ACC112 (cell line): ENCODE measurements at regions not wholly inside any gene's neighbourhood (a gene's known extent, or its start where the extent isn't known, plus 50 kb on each side); places are given as distances from the start of the nearest gene placed in this dataset.

Experiments used
- H2AFZ ChIP-seq: fragments of 200-600 bp; sonication (generic); one replicate; pipeline ENCODE4 v1.6.0; 2017; ENCODE audit warnings: antibody characterized with exemption, low read length; ENCODE audit not compliant: unreplicated experiment
- H3K27ac ChIP-seq: fragments of 200-600 bp; sonication (generic); 2 replicates; pipeline ENCODE4 v1.5.1; 2014; ENCODE audit warnings: low read depth, mild to moderate bottlenecking, antibody characterized with exemption, low read length, moderate library complexity
- H3K27me3 ChIP-seq: fragments of 200-600 bp; sonication (generic); 2 replicates; pipeline ENCODE4 v1.6.1; 2014; ENCODE audit warnings: mild to moderate bottlenecking, antibody characterized with exemption, low read length, moderate library complexity, mixed read lengths; ENCODE audit not compliant: insufficient read depth
- H3K36me3 ChIP-seq: fragments of 200-600 bp; sonication (generic); 2 replicates; pipeline ENCODE4 v1.6.1; 2016; ENCODE audit warnings: mild to moderate bottlenecking, antibody characterized with exemption, low read length, moderate library complexity, mixed read lengths; ENCODE audit not compliant: insufficient read depth
- H3K4me1 ChIP-seq: fragments of 200-600 bp; sonication (generic); one replicate; pipeline ENCODE4 v1.6.1; 2016; ENCODE audit warnings: low read length, mixed read lengths; ENCODE audit not compliant: insufficient read depth, unreplicated experiment, control insufficient read depth
- H3K4me3 ChIP-seq: fragments of 200-600 bp; sonication (generic); 2 replicates; pipeline ENCODE4 v1.5.1; 2014; ENCODE audit warnings: mild to moderate bottlenecking, low read depth, low read length
- H3K79me2 ChIP-seq: fragments of 200-600 bp; sonication (generic); one replicate; pipeline ENCODE4 v1.6.0; 2016; ENCODE audit warnings: low read length; ENCODE audit not compliant: control insufficient read depth, unreplicated experiment, insufficient read depth

DNA sequence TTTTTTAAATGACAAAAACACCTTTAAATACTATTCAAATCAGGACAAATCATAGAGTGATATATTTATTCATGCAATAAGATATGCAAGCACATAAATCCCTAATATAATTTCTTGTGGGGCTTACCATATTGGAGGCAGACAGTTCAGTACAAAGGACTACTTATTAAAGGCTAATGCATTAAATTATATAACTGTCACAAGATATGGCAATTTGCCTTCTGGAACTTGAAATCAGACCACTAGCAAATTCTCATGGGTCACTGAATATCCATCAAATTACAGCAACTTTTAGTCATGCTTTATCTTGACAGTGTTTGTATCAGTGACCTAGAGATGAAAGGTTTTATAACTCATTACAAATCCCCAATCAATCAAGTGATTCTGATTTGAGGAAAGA, 54.1 kb upstream of the NCAM2 start:
- H3K4me1 ChIP-seq: no peaks in the 10 kb centered on the region
- no peaks in the 10 kb centered on the region for H3K36me3 ChIP-seq
- H3K27ac ChIP-seq: no peak overlapping the region
- no peak overlapping the region for H3K4me3 ChIP-seq
- no peak overlapping the region for H2AFZ ChIP-seq
- H3K79me2 ChIP-seq: no peaks in the 10 kb centered on the region
- no peaks in the 10 kb centered on the region for H3K27me3 ChIP-seq

DNA sequence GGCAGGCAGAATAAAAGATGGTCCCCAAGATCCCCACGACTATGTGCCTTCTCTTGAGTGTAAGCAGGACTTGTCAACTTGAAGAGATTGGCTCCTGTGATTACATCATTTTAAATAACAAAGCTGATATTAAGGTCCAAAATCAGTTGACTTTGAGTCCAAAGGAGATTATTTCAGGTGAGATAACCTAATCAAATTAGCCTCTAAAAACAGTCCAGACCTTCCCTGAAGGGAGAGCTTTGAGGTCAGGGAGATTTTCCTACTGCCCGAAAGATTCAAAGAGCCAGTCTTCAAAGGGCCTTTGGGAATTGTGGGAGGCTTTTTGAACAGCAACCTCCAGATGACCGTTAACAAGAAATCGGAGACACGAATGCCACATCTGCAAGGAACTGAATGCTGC, 51.5 kb upstream of the NCAM2 start:
- Histone ChIP-seq H2AFZ (no peak overlapping the region), H3K27ac (no peak overlapping the region), H3K27me3 (no peaks in the 10 kb centered on the region)

More for the DNA sequence above, 51.5 kb upstream of the NCAM2 start:
- Histone ChIP-seq H3K4me1 (no peaks in the 10 kb centered on the region), H3K36me3 (no peaks in the 10 kb centered on the region), H3K4me3 (no peak overlapping the region), H3K79me2 (no peaks in the 10 kb centered on the region)
